Trophoblast cell (in vitro differentiated cells and primary cell): ENCODE measurements at regions not wholly inside any gene's neighbourhood (a gene's known extent, or its start where the extent isn't known, plus 50 kb on each side); places are given as distances from the start of the nearest gene placed in this dataset.

ENCODE experiments used
- DNase-seq, 2 donors: peaks; one replicate each; pipeline ENCODE4 v3.0.0-alpha.2; 2016
- H2AFZ ChIP-seq: 2 replicates; pipeline ENCODE4 v1.6.1; 2013; ENCODE audit warnings: low read length, moderate library complexity, mild to moderate bottlenecking; ENCODE audit not compliant: insufficient read depth, poor library complexity
- H2AK5ac ChIP-seq: 2 replicates; pipeline ENCODE4 v1.6.1; 2013; ENCODE audit warnings: mild to moderate bottlenecking, low read length
- H2BK120ac ChIP-seq: 2 replicates; pipeline ENCODE4 v1.6.1; 2013; ENCODE audit warnings: low read length, mild to moderate bottlenecking, moderate library complexity; ENCODE audit not compliant: insufficient read depth, poor library complexity
- H2BK12ac ChIP-seq: 2 replicates; pipeline ENCODE4 v1.6.1; 2013; ENCODE audit warnings: mild to moderate bottlenecking, low read length, moderate library complexity
- H2BK5ac ChIP-seq: 2 replicates; pipeline ENCODE4 v1.6.1; 2013; ENCODE audit warnings: low read length, low read depth, moderate library complexity, mild to moderate bottlenecking; ENCODE audit not compliant: poor library complexity
- H3K14ac ChIP-seq: 2 replicates; pipeline ENCODE4 v1.6.1; 2013; ENCODE audit warnings: mild to moderate bottlenecking, low read length
- H3K18ac ChIP-seq: 2 replicates; pipeline ENCODE4 v1.6.1; 2013; ENCODE audit warnings: mild to moderate bottlenecking, low read length
- H3K23ac ChIP-seq: 2 replicates; pipeline ENCODE4 v1.6.1; 2013; ENCODE audit warnings: low read length
- H3K27ac ChIP-seq: 2 replicates; pipeline ENCODE4 v1.5.1; 2013; ENCODE audit warnings: low read depth, mild to moderate bottlenecking, inconsistent platforms, low read length, moderate library complexity
- H3K27me3 ChIP-seq: 2 replicates; pipeline ENCODE4 v1.6.1; 2013; ENCODE audit warnings: inconsistent platforms, mild to moderate bottlenecking, low read length, moderate library complexity; ENCODE audit not compliant: insufficient read depth
- H3K36me3 ChIP-seq, 2 experiments: 1 replicate in 1 of 2; 2 replicates in 1 of 2; pipeline ENCODE4 v1.6.1; 2013; ENCODE audit warnings: low read length in 2 of 2, mild to moderate bottlenecking in 2 of 2, moderate library complexity in 1 of 2; ENCODE audit not compliant: insufficient read depth in 2 of 2, control insufficient read depth in 1 of 2
- H3K4ac ChIP-seq: 2 replicates; pipeline ENCODE4 v1.6.1; 2013; ENCODE audit warnings: low read depth, mild to moderate bottlenecking, low read length, moderate library complexity
- H3K4me1 ChIP-seq, 2 experiments: 1 replicate in 1 of 2; 2 replicates in 1 of 2; pipeline ENCODE4 v1.6.1; 2013; ENCODE audit warnings: low read length in 2 of 2, mild to moderate bottlenecking in 2 of 2, moderate library complexity in 1 of 2; ENCODE audit not compliant: insufficient read depth in 2 of 2, control insufficient read depth in 1 of 2
- H3K4me2 ChIP-seq: 2 replicates; pipeline ENCODE4 v1.6.1; 2013; ENCODE audit warnings: inconsistent platforms, mild to moderate bottlenecking, low read length, moderate library complexity
- H3K4me3 ChIP-seq: 2 replicates; pipeline ENCODE4 v1.5.1; 2013; ENCODE audit warnings: mild to moderate bottlenecking, low read depth, low read length, inconsistent platforms
- H3K79me1 ChIP-seq: one replicate; pipeline ENCODE4 v1.6.1; 2013; ENCODE audit warnings: low read length
- H3K79me2 ChIP-seq: 2 replicates; pipeline ENCODE4 v1.6.1; 2013; ENCODE audit warnings: low read length, mild to moderate bottlenecking; ENCODE audit not compliant: control insufficient read depth, insufficient read depth, poor library complexity
- H3K9ac ChIP-seq: 2 replicates; pipeline ENCODE4 v1.6.1; 2013; ENCODE audit warnings: mild to moderate bottlenecking, low read length
- H3K9me3 ChIP-seq: 2 replicates; pipeline ENCODE4 v1.6.1; 2013; ENCODE audit warnings: low read depth, mild to moderate bottlenecking, control low read depth, inconsistent platforms, low read length; ENCODE audit not compliant: insufficient read depth
- H4K12ac ChIP-seq: 2 replicates; pipeline ENCODE4 v1.6.1; 2013; ENCODE audit warnings: low read depth, mild to moderate bottlenecking, low read length, moderate library complexity
- H4K8ac ChIP-seq: 2 replicates; pipeline ENCODE4 v1.6.1; 2013; ENCODE audit warnings: low read depth, mild to moderate bottlenecking, low read length, moderate library complexity
- H4K91ac ChIP-seq: one replicate; pipeline ENCODE4 v1.6.1; 2013; ENCODE audit warnings: low read depth, mild to moderate bottlenecking, low read length, moderate library complexity
- WGBS: extraction: QIAGEN DNeasy Blood & Tissue Kit; methylation state at CpG from one replicate; pipeline ENCODE4 v1.1.7; 2013; ENCODE audit warnings: missing lambda C conversion rate; ENCODE audit not compliant: insufficient read length, insufficient coverage; ENCODE audit errors: extremely low coverage; 5-methylcytosine and 5-hydroxymethylcytosine counted together

GRCh38 chr6:126264265-126264664 lies 75.7 kb upstream of the CENPW start:
- Histone ChIP-seq H3K18ac (no peak overlapping the region), H3K23ac (no peak overlapping the region), H2BK5ac (no peak overlapping the region), H3K4ac (no peak overlapping the region), H2BK120ac (no peak overlapping the region), H4K12ac (no peak overlapping the region), H3K9ac (no peak overlapping the region), H2AFZ (no peak overlapping the region), H3K27ac (no peak overlapping the region), H3K27me3 (no peaks in the 10 kb centered on the region), H3K79me2 (no peaks in the 10 kb centered on the region), H2BK12ac (no peak overlapping the region), H3K9me3 (peaks cover 4% of the 10 kb centered on the region), H3K14ac (no peak overlapping the region), H4K8ac (no peak overlapping the region), H3K79me1 (no peaks in the 10 kb centered on the region), H2AK5ac (no peak overlapping the region), H3K4me2 (no peak overlapping the region), H3K36me3 (no peaks in the 10 kb centered on the region), H4K91ac (no peak overlapping the region), H3K4me3 (no peak overlapping the region), H3K4me1 (peaks cover 3 to 4% of the 10 kb centered on the region in 2 experiments)
- DNase-seq = no peak
- no CpG with 5 or more reads among the region's 1 CpG for WGBS

- H3K4me1 ChIP-seq = peaks cover 3 to 4% of the 10 kb centered on the region in 2 experiments
- H4K8ac ChIP-seq = no peak overlapping the region
- H4K91ac ChIP-seq = no peak overlapping the region
- no peak overlapping the region for H2AFZ ChIP-seq
- H3K4ac ChIP-seq = no peak overlapping the region
- no peaks in the 10 kb centered on the region for H3K79me1 ChIP-seq
- no peak for DNase-seq
- peaks cover 4% of the 10 kb centered on the region for H3K9me3 ChIP-seq
- no peaks in the 10 kb centered on the region for H3K79me2 ChIP-seq
- no peaks in the 10 kb centered on the region for H3K36me3 ChIP-seq
- H3K4me2 ChIP-seq = no peak overlapping the region
- H3K23ac ChIP-seq = no peak overlapping the region
- no peak overlapping the region for H4K12ac ChIP-seq
- no peak overlapping the region for H2BK12ac ChIP-seq
- H3K14ac ChIP-seq = no peak overlapping the region
- no peak overlapping the region for H3K18ac ChIP-seq
- no peak overlapping the region for H3K4me3 ChIP-seq
- no peaks in the 10 kb centered on the region for H3K27me3 ChIP-seq
- H2BK120ac ChIP-seq = no peak overlapping the region
- no CpG with 5 or more reads among the region's 1 CpG for WGBS
- no peak overlapping the region for H3K9ac ChIP-seq
- H2AK5ac ChIP-seq = no peak overlapping the region
- no peak overlapping the region for H2BK5ac ChIP-seq
- no peak overlapping the region for H3K27ac ChIP-seq
These were observed 73.3 kb upstream of the CENPW start for GRCh38 chr6:126266664-126267063.

- Histone ChIP-seq H2AFZ (no peak overlapping the region), H3K27ac (no peak overlapping the region), H3K4me3 (no peak overlapping the region), H2AK5ac (no peak overlapping the region), H3K14ac (no peak overlapping the region), H2BK12ac (no peak overlapping the region), H3K27me3 (no peaks in the 10 kb centered on the region), H4K8ac (no peak overlapping the region), H4K12ac (no peak overlapping the region), H3K4ac (no peak overlapping the region), H3K9me3 (no peaks in the 10 kb centered on the region), H2BK120ac (no peak overlapping the region), H4K91ac (no peak overlapping the region), H3K18ac (no peak overlapping the region), H3K4me1 (peaks cover 3 to 4% of the 10 kb centered on the region in 2 experiments), H3K23ac (no peak overlapping the region), H2BK5ac (no peak overlapping the region), H3K79me2 (no peaks in the 10 kb centered on the region), H3K79me1 (no peaks in the 10 kb centered on the region), H3K4me2 (no peak overlapping the region), H3K36me3 (no peaks in the 10 kb centered on the region), H3K9ac (no peak overlapping the region)
- WGBS = no CpG with 5 or more reads among the region's 1 CpG
- no peak for DNase-seq
These were observed 72.3 kb upstream of the CENPW start for GRCh38 chr6:126267626-126268025.

- Histone ChIP-seq H3K27me3 (no peaks in the 10 kb centered on the region), H2BK12ac (no peak overlapping the region), H3K4me3 (no peak overlapping the region), H3K18ac (no peak overlapping the region), H2BK5ac (no peak overlapping the region), H2AFZ (no peak overlapping the region), H2AK5ac (no peak overlapping the region), H3K4me2 (no peak overlapping the region), H3K36me3 (no peaks in the 10 kb centered on the region), H3K23ac (no peak overlapping the region), H3K9ac (no peak overlapping the region), H4K91ac (no peak overlapping the region), H2BK120ac (no peak overlapping the region), H3K4ac (no peak overlapping the region), H3K9me3 (no peaks in the 10 kb centered on the region), H4K12ac (no peak overlapping the region), H4K8ac (no peak overlapping the region), H3K79me2 (no peaks in the 10 kb centered on the region), H3K79me1 (no peaks in the 10 kb centered on the region), H3K14ac (no peak overlapping the region), H3K27ac (no peak overlapping the region), H3K4me1 (peaks cover 3 to 4% of the 10 kb centered on the region in 2 experiments)
- no peak for DNase-seq
- no CpG with 5 or more reads among the region's 2 CpGs for WGBS
These were observed 71.8 kb upstream of the CENPW start for GRCh38 chr6:126268092-126268491.
